ENCODE measurements at regions not wholly inside any gene's neighbourhood (a gene's known extent, or its start where the extent isn't known, plus 50 kb on each side); places are given as distances from the start of the nearest gene placed in this dataset.

- TF ChIP-seq POLR2A (IDR thresholded peaks at IDR 0.05) (no peak), CTCF (IDR thresholded peaks at IDR 0.05) (no peak), EP300 (IDR thresholded peaks at IDR 0.05) (no peak)
Observed at GRCh38 chr2:72035518-72036172, 112.0 kb downstream of the CYP26B1 start.

Measured in tibial nerve (tissue), 4 donors.